ENCODE measurements at regions not wholly inside any gene's neighbourhood (a gene's known extent, or its start where the extent isn't known, plus 50 kb on each side); places are given as distances from the start of the nearest gene placed in this dataset.

DNA sequence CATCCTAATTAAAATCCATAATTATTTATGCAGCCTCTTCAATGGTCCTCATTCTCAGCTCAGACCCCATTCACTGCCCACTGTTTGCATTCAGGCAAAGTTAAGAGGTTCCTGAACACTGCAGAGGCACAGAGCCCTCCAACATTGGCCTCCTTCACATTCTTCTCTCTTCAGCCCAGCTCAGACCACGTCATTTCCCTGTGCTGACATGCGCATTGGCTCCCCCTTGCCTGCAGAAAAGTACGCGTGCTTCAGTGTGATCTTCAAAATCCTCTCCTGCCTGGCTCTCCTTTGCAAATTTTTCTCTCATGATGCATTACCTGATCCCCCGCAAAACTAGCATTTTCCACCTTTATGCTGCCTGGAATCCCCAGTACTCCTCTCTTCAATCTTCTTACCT lies 552.3 kb downstream of the NTRK3 start:
- Histone ChIP-seq H3K4me3 (replicated peaks in 1 of 3; ENCODE audit: insufficient read depth in 1 of 3, low read depth in 2 of 3, low read length in 3 of 3) (no peak overlapping the region), H3K27ac (ENCODE audit: extremely low read length, insufficient read depth, low read length) (no peak overlapping the region), H3K9me3 (ENCODE audit: low read length) (peaks cover 44% of the 10 kb centered on the region), H3K9ac (ENCODE audit: insufficient read depth, low read depth, low read length) (no peak overlapping the region), H3K4me1 (ENCODE audit: insufficient read depth, low read length) (no peaks in the 10 kb centered on the region), H3K4me2 (ENCODE audit: low read depth, low read length) (no peak overlapping the region), H4K20me1 (ENCODE audit: insufficient read depth, low read length) (no peaks in the 10 kb centered on the region), H3K36me3 (replicated peaks in 1 of 2; ENCODE audit: control insufficient read depth in 1 of 2, insufficient read depth in 2 of 2, low read length in 2 of 2) (no peaks in the 10 kb centered on the region), H3K79me2 (ENCODE audit: insufficient read depth, low read length) (no peaks in the 10 kb centered on the region), H3K27me3 (ENCODE audit: control insufficient read depth in 1 of 2, insufficient read depth in 2 of 2, low read length in 2 of 2) (no peaks in the 10 kb centered on the region; a peak in 1 of 5 replicates), H2AFZ (ENCODE audit: low read length) (no peak overlapping the region)
- intact Hi-C loops (cut with micrococcal nuclease; ENCODE audit: unreplicated experiment) = no loop called here
- BruUV-seq (replicated peaks) = no TSS peak
- in situ Hi-C loops (cut with HindIII; ENCODE audit: extremely low pct_ligation_motif_present, low pct_unique_long_range_greater_than_20kb) = no loop called here
- DNase-seq (ENCODE audit: low spot score) (no peak), FAIRE-seq (no peak), ATAC-seq (no peak)
- 3% methylated on average over 5 of the region's 5 CpGs for WGBS (ENCODE audit: low lambda C conversion rate)
- TF ChIP-seq MZF1 (CRISPR knock-in tag; IDR thresholded peaks at IDR 0.05; ENCODE audit: borderline replicate concordance) (no peak), MTA3 (CRISPR knock-in tag; IDR thresholded peaks at IDR 0.05) (no peak), TCF7 (IDR thresholded peaks at IDR 0.05; ENCODE audit: low read depth) (no peak), ZNF709 (CRISPR knock-in tag; IDR thresholded peaks at IDR 0.05) (no peak), ZNF878 (CRISPR knock-in tag; IDR thresholded peaks at IDR 0.05) (no peak), ZBTB3 (CRISPR knock-in tag; IDR thresholded peaks at IDR 0.05; ENCODE audit: borderline replicate concordance, low read depth) (no peak), ZNF382 (CRISPR knock-in tag; IDR thresholded peaks at IDR 0.05; ENCODE audit: borderline replicate concordance) (no peak)
- TF ChIP-seq, protein P1, sequence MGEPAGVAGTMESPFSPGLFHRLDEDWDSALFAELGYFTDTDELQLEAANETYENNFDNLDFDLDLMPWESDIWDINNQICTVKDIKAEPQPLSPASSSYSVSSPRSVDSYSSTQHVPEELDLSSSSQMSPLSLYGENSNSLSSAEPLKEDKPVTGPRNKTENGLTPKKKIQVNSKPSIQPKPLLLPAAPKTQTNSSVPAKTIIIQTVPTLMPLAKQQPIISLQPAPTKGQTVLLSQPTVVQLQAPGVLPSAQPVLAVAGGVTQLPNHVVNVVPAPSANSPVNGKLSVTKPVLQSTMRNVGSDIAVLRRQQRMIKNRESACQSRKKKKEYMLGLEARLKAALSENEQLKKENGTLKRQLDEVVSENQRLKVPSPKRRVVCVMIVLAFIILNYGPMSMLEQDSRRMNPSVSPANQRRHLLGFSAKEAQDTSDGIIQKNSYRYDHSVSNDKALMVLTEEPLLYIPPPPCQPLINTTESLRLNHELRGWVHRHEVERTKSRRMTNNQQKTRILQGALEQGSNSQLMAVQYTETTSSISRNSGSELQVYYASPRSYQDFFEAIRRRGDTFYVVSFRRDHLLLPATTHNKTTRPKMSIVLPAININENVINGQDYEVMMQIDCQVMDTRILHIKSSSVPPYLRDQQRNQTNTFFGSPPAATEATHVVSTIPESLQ (CRISPR knock-in tag; conservative IDR thresholded peaks at IDR 0.05) = no peak
- POLR2A ChIA-PET = no interaction called here
- CTCF ChIA-PET (ENCODE audit: low intra/inter-chr PET ratio, low total read pairs) = no interaction called here

All from HepG2 (cell line).